22Rv1 (cell line): ENCODE measurements at regions not wholly inside any gene's neighbourhood (a gene's known extent, or its start where the extent isn't known, plus 50 kb on each side); places are given as distances from the start of the nearest gene placed in this dataset.

Experiments used
- ZFX ChIP-seq: fragments of 450-650 bp; IDR thresholded peaks from 2 replicates; pipeline ENCODE4 v1.6.1; 2017; ENCODE audit warnings: antibody characterized with exemption, borderline replicate concordance
- TF ChIP-seq, protein P1 (sequence below): fragments of 450-650 bp; IDR thresholded peaks from 2 replicates; pipeline ENCODE4 v1.5.1; 2017; ENCODE audit warnings: mild to moderate bottlenecking

DNA sequence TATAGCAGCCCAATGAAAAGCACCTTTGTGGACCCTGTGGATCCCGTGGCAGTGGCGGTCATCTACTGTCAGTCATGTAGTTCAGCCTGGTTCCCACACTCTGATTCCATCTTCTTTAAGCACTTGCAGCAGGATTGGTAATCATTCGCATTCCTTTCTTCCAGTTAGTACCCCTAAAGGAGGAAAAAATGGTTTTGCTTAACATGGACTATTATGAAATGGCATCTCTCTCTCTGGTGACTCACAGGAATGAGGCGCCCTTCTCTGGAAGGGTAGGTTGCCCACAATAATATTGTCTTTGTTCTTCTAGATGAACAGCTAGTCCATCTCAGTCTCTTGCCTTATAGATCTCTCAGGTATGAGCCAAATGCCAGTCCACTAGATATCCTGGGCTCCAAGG lies 127.9 kb upstream of the MROH9 start:
- TF ChIP-seq, protein P1, sequence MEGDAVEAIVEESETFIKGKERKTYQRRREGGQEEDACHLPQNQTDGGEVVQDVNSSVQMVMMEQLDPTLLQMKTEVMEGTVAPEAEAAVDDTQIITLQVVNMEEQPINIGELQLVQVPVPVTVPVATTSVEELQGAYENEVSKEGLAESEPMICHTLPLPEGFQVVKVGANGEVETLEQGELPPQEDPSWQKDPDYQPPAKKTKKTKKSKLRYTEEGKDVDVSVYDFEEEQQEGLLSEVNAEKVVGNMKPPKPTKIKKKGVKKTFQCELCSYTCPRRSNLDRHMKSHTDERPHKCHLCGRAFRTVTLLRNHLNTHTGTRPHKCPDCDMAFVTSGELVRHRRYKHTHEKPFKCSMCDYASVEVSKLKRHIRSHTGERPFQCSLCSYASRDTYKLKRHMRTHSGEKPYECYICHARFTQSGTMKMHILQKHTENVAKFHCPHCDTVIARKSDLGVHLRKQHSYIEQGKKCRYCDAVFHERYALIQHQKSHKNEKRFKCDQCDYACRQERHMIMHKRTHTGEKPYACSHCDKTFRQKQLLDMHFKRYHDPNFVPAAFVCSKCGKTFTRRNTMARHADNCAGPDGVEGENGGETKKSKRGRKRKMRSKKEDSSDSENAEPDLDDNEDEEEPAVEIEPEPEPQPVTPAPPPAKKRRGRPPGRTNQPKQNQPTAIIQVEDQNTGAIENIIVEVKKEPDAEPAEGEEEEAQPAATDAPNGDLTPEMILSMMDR, result no peak
- no peak for TF ChIP-seq ZFX
